Chondrocyte (in vitro differentiated cells): ENCODE measurements at regions not wholly inside any gene's neighbourhood (a gene's known extent, or its start where the extent isn't known, plus 50 kb on each side); places are given as distances from the start of the nearest gene placed in this dataset.

Experiments used
- DNase-seq: peaks from one replicate; pipeline ENCODE4 v3.0.0; 2021; ENCODE audit warnings: mixed read lengths, low spot score
- H3K27ac Mint-ChIP-seq: one replicate; pipeline ENCODE4 v1.8.0; 2021; ENCODE audit warnings: mild to moderate bottlenecking, moderate library complexity, mixed read lengths; ENCODE audit not compliant: unreplicated experiment
- H3K27me3 Mint-ChIP-seq: 2 replicates; pipeline ENCODE4 v1.8.0; 2021; ENCODE audit warnings: low read depth, mixed read lengths
- H3K36me3 Mint-ChIP-seq: 2 replicates; pipeline ENCODE4 v1.8.0; 2021; ENCODE audit warnings: low read depth, mixed read lengths
- H3K4me1 Mint-ChIP-seq: 2 replicates; pipeline ENCODE4 v1.8.0; 2021; ENCODE audit warnings: low read depth, mild to moderate bottlenecking, mixed read lengths
- H3K4me3 Mint-ChIP-seq: one replicate; pipeline ENCODE4 v1.8.0; 2021; ENCODE audit warnings: mild to moderate bottlenecking, moderate library complexity, mixed read lengths; ENCODE audit not compliant: unreplicated experiment
- H3K9me3 Mint-ChIP-seq: 2 replicates; pipeline ENCODE4 v1.8.0; 2021; ENCODE audit warnings: low read depth, mixed read lengths
- CTCF ChIP-seq: fragments of 200-600 bp; sonication (generic); IDR thresholded peaks from 2 replicates; pipeline ENCODE4 v1.5.0; 2021; ENCODE audit warnings: antibody characterized with exemption, mild to moderate bottlenecking, moderate library complexity

- TF ChIP-seq CTCF, result no peak
- H3K36me3 Mint-ChIP-seq, result peaks cover 2% of the 10 kb centered on the region
- H3K27me3 Mint-ChIP-seq, result peaks cover 18% of the 10 kb centered on the region
- H3K27ac Mint-ChIP-seq, result no peak overlapping the region
- peaks cover 5% of the 10 kb centered on the region for H3K4me1 Mint-ChIP-seq
- H3K9me3 Mint-ChIP-seq, result no peaks in the 10 kb centered on the region
- H3K4me3 Mint-ChIP-seq, result no peak overlapping the region
- no peak for DNase-seq
These were observed 85.1 kb upstream of the ABCC4 start for GRCh38 chr13:95386370-95386769.

GRCh38 chr13:95387733-95388207 lies 86.5 kb upstream of the ABCC4 start:
- Mint-ChIP-seq H3K36me3 (peaks cover 2% of the 10 kb centered on the region), H3K4me1 (peaks cover 5% of the 10 kb centered on the region), H3K9me3 (no peaks in the 10 kb centered on the region), H3K27me3 (peaks cover 21% of the 10 kb centered on the region), H3K4me3 (no peak overlapping the region), H3K27ac (no peak overlapping the region)
- no peak for DNase-seq
- TF ChIP-seq CTCF, result no peak

- TF ChIP-seq CTCF, result no peak
- no peak overlapping the region for H3K4me3 Mint-ChIP-seq
These were observed 87.3 kb upstream of the ABCC4 start for GRCh38 chr13:95388420-95389079.

GRCh38 chr13:95391362-95391761 lies 90.1 kb upstream of the ABCC4 start:
- no peak overlapping the region for H3K27ac Mint-ChIP-seq
- no peak overlapping the region for H3K4me3 Mint-ChIP-seq
- DNase-seq, result no peak
- H3K27me3 Mint-ChIP-seq, result peaks cover 27% of the 10 kb centered on the region
- peaks cover 5% of the 10 kb centered on the region for H3K4me1 Mint-ChIP-seq
- H3K36me3 Mint-ChIP-seq, result peaks cover 2% of the 10 kb centered on the region
- no peak for TF ChIP-seq CTCF
- H3K9me3 Mint-ChIP-seq, result peaks cover 3% of the 10 kb centered on the region

More at GRCh38 chr13:95388420-95389079, 87.3 kb upstream of the ABCC4 start:
- Mint-ChIP-seq H3K36me3 (peaks cover 2% of the 10 kb centered on the region), H3K27ac (no peak overlapping the region), H3K9me3 (peaks cover 3% of the 10 kb centered on the region), H3K27me3 (peaks cover 21% of the 10 kb centered on the region), H3K4me1 (peaks cover 5% of the 10 kb centered on the region)
- no peak for DNase-seq

- Mint-ChIP-seq H3K36me3 (peaks cover 2% of the 10 kb centered on the region), H3K4me3 (no peak overlapping the region), H3K9me3 (peaks cover 3% of the 10 kb centered on the region), H3K4me1 (peaks cover 5% of the 10 kb centered on the region), H3K27ac (no peak overlapping the region), H3K27me3 (peaks cover 27% of the 10 kb centered on the region)
- no peak for DNase-seq
- no peak for TF ChIP-seq CTCF
These were observed 90.5 kb upstream of the ABCC4 start for GRCh38 chr13:95391785-95392184.
